ENCODE measurements at regions not wholly inside any gene's neighbourhood (a gene's known extent, or its start where the extent isn't known, plus 50 kb on each side); places are given as distances from the start of the nearest gene placed in this dataset.
A peak's percentile ranks its signal among the peaks of the same experiment; 100 is the strongest.

DNA sequence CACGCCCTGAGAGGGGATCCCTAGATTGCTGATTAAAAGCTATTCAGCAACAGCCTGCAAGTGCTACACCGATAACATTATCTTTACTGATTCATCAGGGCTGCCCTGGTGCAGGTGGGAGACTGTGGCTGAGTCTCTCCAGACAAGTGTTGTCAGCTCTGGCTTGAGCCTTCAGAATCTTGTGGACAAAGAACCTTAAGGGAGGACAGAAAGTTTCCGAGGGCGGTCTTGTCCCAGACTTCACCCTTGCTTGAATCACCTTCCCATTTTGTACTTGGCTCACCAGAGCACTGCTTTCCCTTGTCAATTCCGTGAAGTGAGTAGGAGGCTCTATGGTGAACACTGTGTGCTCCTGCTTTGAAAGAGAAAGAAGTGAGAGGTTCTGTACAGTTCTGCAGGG lies 88.6 kb upstream of the PCSK2 start:
- no peak for DNase-seq

DNA sequence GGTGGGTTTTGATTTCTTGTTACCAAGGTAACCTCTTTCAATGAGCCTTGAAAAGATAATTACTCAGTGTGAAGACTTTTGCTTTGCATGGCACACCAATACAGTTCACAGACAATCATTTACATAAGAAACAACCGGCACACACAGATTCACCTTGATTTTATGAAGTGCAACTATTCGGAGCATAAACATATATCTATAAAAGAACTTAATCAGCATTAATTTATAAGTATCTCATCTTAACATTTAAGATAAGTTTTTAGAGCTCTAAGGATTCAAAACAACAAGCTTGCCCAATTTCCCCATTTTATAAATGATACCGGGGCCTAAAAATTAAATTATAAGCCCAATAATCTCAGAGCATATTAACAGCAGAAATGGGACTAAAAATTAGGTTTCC lies 85.9 kb upstream of the PCSK2 start:
- DNase-seq = no peak

DNA sequence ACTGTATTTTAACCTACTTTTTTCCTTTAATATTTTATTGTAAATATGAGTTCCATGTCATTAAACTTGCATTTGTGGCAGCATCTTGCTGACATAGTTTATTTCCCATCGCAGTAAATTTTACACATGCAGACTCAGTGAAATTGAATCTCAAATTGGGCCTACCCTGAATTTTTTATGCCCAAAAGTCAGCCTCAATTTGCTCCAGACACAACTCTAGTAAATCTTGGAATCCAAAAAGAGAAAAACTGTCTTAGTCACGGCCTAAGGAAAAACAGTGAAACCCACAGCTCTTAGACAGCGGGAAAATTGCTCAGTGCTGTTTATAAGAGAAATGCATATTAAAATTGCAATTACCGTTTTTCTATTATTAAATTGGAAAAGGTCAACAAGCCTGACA lies 85.3 kb upstream of the PCSK2 start:
- no peak for DNase-seq

DNA sequence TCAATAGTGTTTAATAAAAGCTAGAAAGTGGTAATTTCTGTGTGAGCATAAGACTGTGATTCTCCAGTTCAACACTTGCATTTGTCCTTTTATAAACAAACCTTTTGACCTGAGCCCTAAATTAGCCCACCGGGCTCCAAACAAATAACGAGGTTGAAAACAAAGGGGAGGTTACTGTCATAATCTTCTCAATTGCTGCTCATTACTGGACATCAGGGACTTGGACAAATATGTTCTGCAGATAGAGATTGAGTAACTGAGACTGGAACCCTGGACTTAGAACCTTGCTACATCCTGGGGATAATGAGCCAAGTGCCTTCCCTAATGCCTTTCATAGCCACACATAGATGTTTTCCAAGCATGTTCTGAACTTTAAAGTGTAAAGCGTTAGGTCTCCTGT lies 84.2 kb upstream of the PCSK2 start:
- no peak for DNase-seq

DNA sequence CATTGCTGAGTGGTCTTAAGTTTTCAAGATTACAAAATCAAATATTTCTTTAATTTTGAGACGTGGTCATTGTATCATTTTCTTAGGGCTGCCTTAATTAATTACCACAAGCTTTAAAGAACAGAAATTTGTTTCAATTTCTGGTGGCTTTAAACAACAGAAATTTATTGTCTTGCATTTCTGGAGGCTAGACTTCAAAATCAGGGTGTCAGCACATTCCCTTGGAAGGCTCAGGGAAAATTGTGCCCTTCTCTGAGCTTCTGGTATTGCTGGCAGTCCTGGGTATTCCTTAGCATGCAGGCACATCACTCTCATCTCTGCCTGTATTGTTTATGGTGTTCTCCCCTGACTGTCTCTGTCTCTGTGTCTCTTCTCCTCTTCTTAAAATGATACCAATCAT lies 76.0 kb upstream of the PCSK2 start:
- DNase-seq = no peak

DNA sequence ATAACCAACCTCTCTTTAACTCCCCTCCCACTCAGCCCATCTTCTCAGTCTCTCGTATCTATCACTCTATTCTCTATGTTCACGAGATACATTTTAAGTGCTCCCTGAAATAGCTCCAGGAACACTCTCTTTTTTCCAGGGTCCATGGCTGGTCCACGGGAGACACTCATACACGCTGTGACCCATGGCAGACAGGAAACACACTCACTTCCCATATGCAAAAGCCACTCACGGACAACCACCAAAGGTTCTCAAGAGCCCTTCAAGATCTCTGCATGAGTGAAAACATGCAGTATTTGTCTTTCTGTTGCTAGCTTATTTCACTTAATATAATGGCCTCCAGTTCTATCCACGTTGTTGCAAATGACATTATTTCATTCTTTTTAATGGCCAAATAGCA lies 71.4 kb upstream of the PCSK2 start:
- DNase-seq = peak; percentile 54

DNA sequence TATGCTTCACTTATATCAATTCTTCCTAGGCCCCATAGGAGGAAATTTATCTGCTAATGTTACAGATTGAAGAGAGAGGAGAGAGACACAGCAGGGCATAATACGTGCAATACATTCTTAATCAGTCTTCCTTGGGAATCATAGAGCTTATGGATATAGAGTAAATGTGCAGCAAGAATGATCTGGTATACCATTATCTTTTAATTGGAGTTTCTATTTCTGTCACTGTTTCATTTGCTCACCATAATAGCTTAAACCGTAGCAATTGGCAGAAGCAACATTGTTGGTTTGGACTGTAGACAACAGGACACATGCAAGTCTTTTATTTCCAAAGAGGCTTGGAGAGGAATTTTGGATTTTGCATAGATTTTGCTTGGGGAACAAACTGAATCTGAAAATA lies 68.1 kb upstream of the PCSK2 start:
- no peak for DNase-seq

DNA sequence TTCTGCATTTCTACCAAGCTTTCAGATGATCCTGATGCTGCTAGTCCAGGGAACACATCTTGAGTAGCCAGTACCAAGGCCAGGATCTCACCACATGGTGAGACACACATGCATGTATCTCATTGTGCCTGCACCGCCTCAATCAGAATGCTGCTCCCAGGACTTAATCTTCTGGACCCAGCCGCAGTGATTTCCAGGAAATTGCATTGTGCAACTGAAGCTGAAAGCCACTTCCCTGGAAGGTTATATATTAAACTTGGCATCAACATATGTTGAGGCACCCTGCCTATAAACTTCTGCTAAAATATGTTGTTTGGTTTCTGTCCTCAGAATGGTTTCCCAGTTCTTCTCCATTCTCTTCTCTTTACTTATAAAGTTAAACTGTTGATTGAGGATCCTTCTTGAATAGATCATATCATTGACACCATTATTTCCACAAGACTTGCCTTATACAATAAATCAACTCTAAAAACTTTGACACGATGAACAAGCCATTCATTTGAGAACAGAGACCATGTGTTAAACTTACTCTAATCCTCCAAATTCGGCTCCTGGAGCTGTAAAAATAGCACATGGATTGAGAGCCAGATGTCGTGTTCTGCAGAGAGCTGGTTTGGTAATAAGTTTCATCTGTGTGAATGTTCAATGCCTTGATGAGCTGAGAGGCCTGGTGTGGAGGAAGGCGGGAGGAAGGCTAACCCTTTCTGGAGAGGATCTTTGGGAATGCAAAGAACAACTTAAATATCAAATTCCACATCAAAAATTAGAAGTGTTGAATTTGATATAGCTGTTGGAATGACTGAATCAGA lies 65.0 kb upstream of the PCSK2 start:
- DNase-seq = no peak

DNA sequence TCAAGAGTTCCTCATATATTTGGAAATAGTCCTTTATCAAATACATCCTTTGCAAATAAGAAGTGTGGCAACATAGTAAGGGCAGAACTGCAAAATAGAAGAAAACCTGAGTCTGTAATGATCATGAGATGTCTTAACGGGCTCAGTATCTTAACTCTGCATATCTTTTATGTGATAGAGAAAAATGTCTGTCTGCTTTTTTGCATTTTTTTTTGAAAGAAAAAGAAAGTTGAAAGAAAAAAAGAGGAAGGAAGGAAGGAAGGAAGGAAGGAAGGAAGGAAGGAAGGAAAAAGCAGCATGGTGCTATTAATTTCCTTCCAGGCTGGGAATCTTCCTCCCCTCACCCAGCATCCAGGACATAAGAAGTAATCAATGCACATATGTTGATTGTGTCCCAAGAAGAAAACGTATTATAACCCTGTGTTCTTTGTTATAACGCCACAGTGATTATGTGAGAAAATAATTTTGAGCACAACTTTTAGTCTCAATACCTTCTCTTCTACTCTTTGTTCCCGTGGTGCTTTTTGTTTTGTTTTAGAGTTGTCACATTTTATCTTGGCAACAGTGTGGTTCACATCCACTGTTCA lies 58.7 kb upstream of the PCSK2 start:
- no peak for DNase-seq

DNA sequence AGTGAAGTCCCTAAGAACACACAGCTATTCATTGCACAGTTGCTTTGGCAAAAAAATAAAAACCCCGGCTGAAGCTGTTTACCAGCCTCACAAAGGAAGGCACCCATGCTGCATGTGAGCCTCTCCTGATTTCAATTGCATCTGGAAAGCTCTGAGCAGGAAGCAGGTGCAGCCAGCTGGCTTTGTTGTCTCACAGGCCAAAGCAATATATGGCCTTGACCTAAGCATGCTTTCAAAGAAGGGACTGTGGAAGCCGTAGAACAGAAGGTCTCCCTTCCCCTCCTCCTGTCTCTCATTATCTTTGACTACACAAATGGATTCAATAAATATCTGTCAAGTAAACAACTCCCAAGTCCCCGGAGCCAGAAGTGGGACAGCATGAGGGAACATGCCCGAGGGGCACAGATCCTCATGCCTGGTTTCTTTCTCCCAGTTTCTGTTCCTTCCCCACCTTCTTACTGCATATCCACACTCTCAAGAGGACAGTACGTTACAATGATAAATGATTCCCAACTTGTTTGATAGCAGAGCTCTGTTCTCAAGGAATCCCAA lies 57.2 kb upstream of the PCSK2 start:
- DNase-seq = peak; percentile 79

DNA sequence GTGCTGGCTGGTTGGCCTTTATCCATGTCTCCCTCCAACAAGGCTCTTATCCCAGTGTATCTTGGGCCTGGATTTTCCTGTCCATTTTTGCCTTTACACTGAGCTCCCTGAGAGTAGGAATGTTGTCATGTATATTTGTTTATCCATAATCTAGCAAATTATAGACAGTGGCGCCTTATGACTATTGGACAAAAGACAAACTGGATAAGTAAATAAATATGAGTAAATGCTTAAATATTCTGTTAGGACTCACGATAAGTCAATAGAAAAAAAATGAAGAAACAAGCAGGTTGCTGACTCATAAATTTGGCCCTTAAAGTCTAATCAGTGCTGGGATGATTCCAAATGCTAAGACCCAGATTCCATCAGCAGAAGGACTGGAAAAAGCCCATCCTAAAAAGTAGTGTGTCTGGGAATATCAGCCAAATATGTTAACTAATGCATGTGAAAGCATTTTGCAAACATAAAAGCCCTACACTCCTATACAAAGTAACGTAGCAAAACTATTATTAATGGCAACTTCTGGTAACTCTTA lies 55.0 kb upstream of the PCSK2 start:
- no peak for DNase-seq

DNA sequence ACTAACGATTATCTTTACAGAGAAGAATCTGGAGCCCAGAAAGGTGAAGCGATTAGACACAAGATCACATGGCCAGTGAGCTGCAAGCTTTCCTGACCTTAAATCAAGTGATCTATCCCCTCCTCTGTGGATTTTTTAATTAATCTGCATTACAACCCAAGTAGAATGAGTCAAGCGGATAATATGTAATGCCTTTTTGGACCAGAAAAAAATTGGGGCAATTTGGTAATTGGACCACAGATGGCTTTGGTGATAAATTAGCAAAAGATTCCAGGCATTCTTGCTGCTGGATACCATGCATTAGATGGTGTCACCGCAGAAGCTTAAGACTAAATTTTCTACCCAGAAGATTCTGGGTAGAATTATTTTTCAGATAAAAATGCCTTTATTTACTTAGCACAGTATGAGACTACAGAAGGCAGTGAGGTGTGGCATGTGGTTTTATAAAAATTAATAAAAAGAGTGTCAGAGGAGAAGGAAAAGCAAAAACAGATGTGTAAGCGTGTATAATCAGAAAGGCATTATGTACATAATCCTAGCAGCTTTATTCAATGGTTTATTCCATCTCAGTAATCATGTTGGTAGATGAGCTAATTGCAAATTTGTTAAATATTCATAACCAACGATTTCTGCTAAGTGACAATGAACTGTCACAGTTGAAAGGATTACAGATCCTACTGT lies 53.9 kb upstream of the PCSK2 start:
- DNase-seq = peak; percentile 27

All from DMS79 treated with DMSO at 0.1 percent for 48 hours (cell line).